Testis (tissue), 2 donors: ENCODE measurements at regions not wholly inside any gene's neighbourhood (a gene's known extent, or its start where the extent isn't known, plus 50 kb on each side); places are given as distances from the start of the nearest gene placed in this dataset.

Experiments used
- DNase-seq: peaks from one replicate; pipeline ENCODE4 v3.0.0-alpha.2; 2019
- H3K27ac ChIP-seq, 2 donors: fragments of 200-600 bp; sonication (generic); one replicate each; pipeline ENCODE4 v1.5.1; 2019
- H3K27me3 ChIP-seq: fragments of 200-600 bp; sonication (generic); one replicate; pipeline ENCODE4 v1.5.1; 2019
- H3K36me3 ChIP-seq: fragments of 200-600 bp; sonication (generic); one replicate; pipeline ENCODE4 v1.5.1; 2017; ENCODE audit warnings: low read depth; ENCODE audit errors: missing control alignments
- H3K4me1 ChIP-seq: fragments of 200-600 bp; sonication (generic); one replicate; pipeline ENCODE4 v1.5.1; 2019
- H3K4me3 ChIP-seq, 2 donors: fragments of 200-600 bp; sonication (generic); one replicate each; pipeline ENCODE4 v1.5.1; 2017 to 2019
- H3K9me3 ChIP-seq: fragments of 200-600 bp; sonication (generic); one replicate; pipeline ENCODE4 v1.5.1; 2017
- POLR2A ChIP-seq: fragments of 450-650 bp; IDR thresholded peaks from one replicate; pipeline ENCODE4 v1.6.1; 2017; ENCODE audit warnings: antibody characterized with exemption, mild to moderate bottlenecking, moderate library complexity
- WGBS, 2 donors: methylation state at CpG; one replicate each; pipeline ENCODE4 v1.1.5; 2018; 5-methylcytosine and 5-hydroxymethylcytosine counted together
- intact Hi-C: fragments of 100-400 bp; cut with DNase I; formaldehyde crosslinking; loops from one replicate; pipeline ENCODE4 v1.15.1; 2023; ENCODE audit warnings: low total_unique reads
- TF ChIP-seq, protein P1 (sequence below), 3 experiments: fragments of 450-650 bp in 2 of 3; fragments of 200-600 bp in 1 of 3; sonication (generic) in 1 of 3; IDR thresholded peaks; one replicate each; pipeline ENCODE4 v1.5.1; 2016 to 2019; ENCODE audit warnings: antibody characterized with exemption in 3 of 3, mild to moderate bottlenecking in 2 of 3, moderate library complexity in 1 of 3

GRCh38 chr12:43111608-43112007 is 440.4 kb downstream of the ADAMTS20 start:
- no peaks in the 10 kb centered on the region for H3K9me3 ChIP-seq

DNA sequence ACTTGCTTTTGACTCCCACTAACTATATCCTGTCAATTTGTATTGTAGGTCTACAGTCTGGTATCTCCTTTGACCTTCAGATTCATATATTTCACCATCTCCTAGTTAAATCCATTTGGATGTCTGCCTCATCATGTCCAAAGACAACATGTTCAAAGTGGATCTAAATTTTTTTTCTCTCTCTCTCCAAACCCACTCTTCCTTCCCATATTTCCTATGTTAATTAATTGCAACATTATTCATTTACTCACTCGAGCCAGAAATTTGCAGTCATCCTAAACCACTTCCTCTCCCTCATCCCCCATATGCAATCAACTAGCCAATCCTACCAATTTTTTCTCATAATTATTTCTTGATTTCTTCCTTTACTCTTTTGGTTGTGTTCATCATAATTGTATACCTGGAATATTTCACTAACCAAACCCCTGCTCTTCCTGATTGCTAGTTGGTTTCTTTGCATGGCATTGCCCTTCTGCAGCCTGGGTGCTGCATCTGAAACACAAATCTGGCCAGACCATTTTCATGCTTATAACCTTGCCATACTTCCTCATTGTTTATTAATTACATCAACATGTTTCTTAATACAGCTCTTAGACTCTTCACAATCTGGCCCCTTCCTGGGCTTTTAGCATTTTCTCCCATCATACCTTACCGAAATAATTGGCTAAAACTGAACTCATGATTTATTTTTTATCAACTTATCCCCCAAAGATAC is 442.2 kb downstream of the ADAMTS20 start:
- TF ChIP-seq POLR2A: no peak
- TF ChIP-seq, protein P1, sequence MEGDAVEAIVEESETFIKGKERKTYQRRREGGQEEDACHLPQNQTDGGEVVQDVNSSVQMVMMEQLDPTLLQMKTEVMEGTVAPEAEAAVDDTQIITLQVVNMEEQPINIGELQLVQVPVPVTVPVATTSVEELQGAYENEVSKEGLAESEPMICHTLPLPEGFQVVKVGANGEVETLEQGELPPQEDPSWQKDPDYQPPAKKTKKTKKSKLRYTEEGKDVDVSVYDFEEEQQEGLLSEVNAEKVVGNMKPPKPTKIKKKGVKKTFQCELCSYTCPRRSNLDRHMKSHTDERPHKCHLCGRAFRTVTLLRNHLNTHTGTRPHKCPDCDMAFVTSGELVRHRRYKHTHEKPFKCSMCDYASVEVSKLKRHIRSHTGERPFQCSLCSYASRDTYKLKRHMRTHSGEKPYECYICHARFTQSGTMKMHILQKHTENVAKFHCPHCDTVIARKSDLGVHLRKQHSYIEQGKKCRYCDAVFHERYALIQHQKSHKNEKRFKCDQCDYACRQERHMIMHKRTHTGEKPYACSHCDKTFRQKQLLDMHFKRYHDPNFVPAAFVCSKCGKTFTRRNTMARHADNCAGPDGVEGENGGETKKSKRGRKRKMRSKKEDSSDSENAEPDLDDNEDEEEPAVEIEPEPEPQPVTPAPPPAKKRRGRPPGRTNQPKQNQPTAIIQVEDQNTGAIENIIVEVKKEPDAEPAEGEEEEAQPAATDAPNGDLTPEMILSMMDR (IDR thresholded peaks at IDR 0.05): no peak
- intact Hi-C loops: no loop called here
- Histone ChIP-seq H3K36me3 (no peaks in the 10 kb centered on the region), H3K9me3 (no peaks in the 10 kb centered on the region), H3K4me3 (no peak overlapping the region), H3K4me1 (no peaks in the 10 kb centered on the region), H3K27ac (no peak overlapping the region), H3K27me3 (no peaks in the 10 kb centered on the region)
- WGBS, 2 donors: 75 to 86% methylated on average over 2 of the region's 2 CpGs
- no peak for DNase-seq

More at GRCh38 chr12:43111608-43112007, 440.4 kb downstream of the ADAMTS20 start:
- intact Hi-C loops: no loop called here
- no peaks in the 10 kb centered on the region for H3K27me3 ChIP-seq
- H3K27ac ChIP-seq: no peak overlapping the region
- H3K36me3 ChIP-seq: no peaks in the 10 kb centered on the region
- TF ChIP-seq, protein P1 (IDR thresholded peaks at IDR 0.05): no peak
- TF ChIP-seq POLR2A: no peak
- 51 to 55% methylated on average over 6 of the region's 6 CpGs for WGBS, 2 donors
- DNase-seq: no peak
- H3K4me3 ChIP-seq: no peak overlapping the region
- H3K4me1 ChIP-seq: no peaks in the 10 kb centered on the region

DNA sequence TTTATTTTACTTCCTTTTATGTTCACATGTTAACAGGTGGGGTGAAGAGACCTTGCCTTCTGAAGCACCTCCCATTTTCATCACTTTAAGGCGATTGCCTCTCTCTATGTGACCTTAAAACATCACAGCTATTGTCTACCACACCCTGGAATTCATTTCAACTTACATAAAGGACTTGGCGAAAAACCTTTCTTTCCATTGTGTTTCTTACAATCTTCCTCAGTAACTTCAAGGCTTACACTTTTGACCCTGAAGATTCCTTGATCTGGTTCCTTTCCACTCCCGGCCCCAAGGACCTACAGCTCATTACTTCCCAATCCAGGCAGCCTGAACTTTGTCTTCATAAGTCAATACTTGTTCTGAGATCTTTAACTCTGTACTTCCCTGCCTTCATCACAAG is 443.3 kb downstream of the ADAMTS20 start:
- Histone ChIP-seq H3K36me3 (no peaks in the 10 kb centered on the region), H3K4me3 (no peak overlapping the region), H3K27me3 (no peaks in the 10 kb centered on the region), H3K4me1 (no peaks in the 10 kb centered on the region), H3K27ac (no peak overlapping the region), H3K9me3 (no peaks in the 10 kb centered on the region)
- TF ChIP-seq, protein P1 (IDR thresholded peaks at IDR 0.05): no peak
- TF ChIP-seq POLR2A: no peak
- WGBS, 2 donors: 63 to 73% methylated on average over 3 of the region's 3 CpGs
- no peak for DNase-seq
- intact Hi-C loops: no loop called here

DNA sequence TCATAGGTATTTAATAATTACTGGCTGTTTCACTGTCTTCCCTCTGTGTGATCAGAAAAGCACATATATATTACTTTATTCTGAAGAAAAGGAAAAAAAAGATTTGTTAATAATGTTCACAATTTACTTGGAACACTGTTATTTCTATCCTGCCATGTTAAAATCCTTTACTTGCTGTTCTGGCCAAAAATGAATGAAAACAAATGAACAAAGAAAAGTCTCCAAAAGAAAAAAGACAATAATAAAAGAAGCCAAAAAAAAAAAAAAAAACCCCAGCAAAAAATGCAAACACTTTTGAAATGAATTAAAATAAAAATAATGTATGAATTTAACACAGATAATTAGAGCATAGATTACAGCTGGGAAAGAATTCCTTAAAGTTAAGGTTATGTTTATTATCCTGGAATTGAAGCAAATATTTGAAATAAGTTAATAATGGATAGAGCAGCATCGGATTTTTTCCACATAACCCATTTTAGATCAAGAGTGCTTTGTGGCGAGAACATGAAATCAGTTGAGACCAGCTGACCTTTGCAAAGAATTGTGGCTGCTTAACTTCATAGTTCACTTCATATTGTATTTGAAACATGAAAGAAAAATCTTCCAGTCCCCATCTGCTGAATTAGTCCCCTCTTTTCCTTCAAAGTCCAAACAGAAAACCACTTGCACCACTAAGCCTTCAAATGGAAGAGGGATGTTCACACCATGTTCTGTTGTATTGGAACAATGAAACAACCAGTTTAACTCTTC is 444.8 kb downstream of the ADAMTS20 start:
- no peak for DNase-seq
- no peaks in the 10 kb centered on the region for H3K36me3 ChIP-seq
- H3K9me3 ChIP-seq: no peaks in the 10 kb centered on the region
- intact Hi-C loops: no loop called here
- TF ChIP-seq, protein P1 (IDR thresholded peaks at IDR 0.05): no peak
- TF ChIP-seq POLR2A: no peak
- WGBS, 2 donors: 57 to 74% methylated on average over 2 of the region's 2 CpGs
- H3K27me3 ChIP-seq: no peaks in the 10 kb centered on the region
- H3K4me3 ChIP-seq: no peak overlapping the region
- H3K27ac ChIP-seq: no peak overlapping the region
- no peaks in the 10 kb centered on the region for H3K4me1 ChIP-seq
